ENCODE measurements at regions not wholly inside any gene's neighbourhood (a gene's known extent, or its start where the extent isn't known, plus 50 kb on each side); places are given as distances from the start of the nearest gene placed in this dataset.
"Not testable (repeated sequence)": the region's sequence is repeated elsewhere in the genome, so short reads cannot be mapped to it uniquely, and the experiment has no call there.

- DNase-seq = peak; percentile 21 to 81 (median 69)
Measured at GRCh38 chr7:6991169-6991611, 165.1 kb upstream of the CCZ1B start.

DNA sequence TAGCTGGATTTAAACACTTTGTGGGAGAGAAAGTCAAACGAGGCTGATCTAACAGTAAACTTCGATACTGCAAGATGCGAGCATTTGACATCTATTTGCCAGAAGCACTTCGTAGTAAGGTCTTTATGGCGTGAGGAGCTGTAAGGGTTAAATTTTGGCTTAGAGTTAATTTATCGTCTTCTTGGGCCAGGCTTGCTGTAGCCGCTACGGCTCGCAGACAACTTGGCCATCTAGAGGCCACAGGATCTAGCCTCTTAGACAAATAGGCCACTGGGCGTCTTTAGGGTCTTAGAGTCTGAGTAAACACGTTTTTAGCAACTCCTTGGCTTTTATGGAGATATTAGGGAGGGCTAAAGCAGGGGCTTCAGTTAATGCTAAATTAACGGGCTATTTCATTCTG, 165.6 kb upstream of the CCZ1B start:
- not testable (repeated sequence) for DNase-seq

- not testable (repeated sequence) for DNase-seq
Measured at GRCh38 chr7:6992133-6992532, 166.1 kb upstream of the CCZ1B start.

- DNase-seq = not testable (repeated sequence)
Measured at GRCh38 chr7:6995026-6995425, 169.0 kb upstream of the CCZ1B start.

- not testable (repeated sequence) for DNase-seq
Measured at GRCh38 chr7:6995493-6996289, 169.6 kb upstream of the CCZ1B start.

GRCh38 chr7:6999067-6999666, 173.1 kb upstream of the CCZ1B start:
- not testable (repeated sequence) for DNase-seq

DNA sequence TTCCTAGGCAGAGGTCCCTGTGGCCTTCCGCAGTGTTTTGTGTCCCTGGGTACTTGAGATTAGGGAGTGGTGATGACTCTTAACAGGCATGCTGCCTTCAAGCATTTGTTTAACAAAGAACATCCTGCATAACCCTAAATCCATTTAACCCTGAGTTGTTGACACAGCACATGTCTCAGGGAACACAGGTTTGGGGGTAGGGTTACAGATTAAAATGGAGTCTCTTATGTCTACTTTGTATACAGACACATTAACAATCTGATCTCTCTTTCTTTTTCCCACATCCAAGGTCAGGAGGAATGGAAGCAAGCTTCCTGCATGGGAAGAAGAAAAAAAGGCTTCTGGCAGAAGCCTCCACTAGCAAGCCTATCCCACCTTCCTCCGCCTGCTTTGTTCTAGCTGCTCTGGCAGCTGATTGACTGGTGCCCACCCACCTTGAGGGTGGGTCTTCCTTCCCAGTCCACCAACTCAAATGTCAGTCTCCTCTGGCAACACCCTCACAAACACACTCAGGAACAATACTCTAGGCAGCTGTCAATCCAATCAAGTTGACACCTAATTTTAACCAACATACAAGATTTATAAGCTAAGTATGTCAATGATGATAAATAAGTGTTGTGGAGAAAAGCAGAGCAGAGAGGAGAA, 176.5 kb upstream of the CCZ1B start:
- no peak for DNase-seq

DNA sequence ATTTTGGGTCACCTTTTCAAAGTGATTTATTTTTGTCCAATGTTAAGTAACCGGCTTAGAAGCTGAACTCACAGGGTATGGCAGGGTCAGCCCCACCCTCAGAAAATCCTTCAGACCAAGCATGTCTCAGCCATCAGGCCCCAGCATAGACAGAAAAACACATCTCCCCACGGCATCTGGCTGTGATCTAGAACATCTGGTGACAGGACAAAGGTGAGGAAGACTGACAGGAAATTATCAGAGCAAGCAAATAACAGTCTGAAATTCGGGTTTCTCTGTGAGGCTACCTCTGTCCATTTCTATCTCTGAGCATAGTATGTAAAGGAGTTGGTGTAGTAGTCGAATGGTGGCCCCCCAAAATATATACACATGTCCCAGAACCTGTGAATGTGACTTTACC, 177.0 kb upstream of the C1GALT1 start:
- DNase-seq = no peak

- not testable (repeated sequence) for DNase-seq
Measured at GRCh38 chr7:7005949-7006348, 176.4 kb upstream of the C1GALT1 start.

DNA sequence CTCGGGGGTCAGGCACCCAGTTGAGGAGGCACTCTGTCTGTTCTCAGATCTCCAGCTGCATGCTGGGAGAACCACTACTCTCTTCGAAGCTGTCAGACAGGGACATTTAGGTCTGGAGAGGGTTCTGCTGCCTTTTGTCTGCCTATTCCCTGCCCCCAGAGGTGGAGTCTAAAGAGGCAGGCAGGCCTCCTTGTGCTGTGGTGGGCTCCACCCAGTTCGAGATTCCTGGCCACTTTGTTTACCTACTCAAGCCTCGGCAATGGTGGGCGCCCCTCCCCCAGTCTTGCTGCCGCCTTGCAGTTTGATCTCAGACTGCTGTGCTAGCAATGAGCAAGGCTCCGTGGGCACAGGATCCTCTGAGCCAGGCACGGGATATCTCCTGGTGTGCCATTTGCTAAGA, 171.1 kb upstream of the C1GALT1 start:
- not testable (repeated sequence) for DNase-seq

DNA sequence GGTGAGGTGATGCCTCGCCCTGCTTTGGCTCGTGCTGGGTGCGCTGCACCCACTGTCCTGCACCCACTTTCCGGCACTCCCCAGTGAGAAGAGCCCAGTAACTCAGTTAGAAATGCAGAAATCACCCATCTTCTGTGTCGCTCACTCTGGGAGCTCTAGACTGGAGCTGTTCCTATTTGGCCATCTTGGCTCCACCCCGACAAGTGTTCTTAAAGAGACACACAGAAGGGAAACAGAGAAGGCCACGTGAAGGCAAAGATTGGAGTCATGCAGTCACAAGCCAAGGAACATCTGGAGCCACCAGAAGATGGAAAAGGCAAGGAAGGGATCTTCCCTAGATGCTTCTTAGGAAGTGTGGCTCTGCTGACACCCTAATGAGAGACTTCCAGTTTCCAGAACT, 170.6 kb upstream of the C1GALT1 start:
- DNase-seq = not testable (repeated sequence)

DNA sequence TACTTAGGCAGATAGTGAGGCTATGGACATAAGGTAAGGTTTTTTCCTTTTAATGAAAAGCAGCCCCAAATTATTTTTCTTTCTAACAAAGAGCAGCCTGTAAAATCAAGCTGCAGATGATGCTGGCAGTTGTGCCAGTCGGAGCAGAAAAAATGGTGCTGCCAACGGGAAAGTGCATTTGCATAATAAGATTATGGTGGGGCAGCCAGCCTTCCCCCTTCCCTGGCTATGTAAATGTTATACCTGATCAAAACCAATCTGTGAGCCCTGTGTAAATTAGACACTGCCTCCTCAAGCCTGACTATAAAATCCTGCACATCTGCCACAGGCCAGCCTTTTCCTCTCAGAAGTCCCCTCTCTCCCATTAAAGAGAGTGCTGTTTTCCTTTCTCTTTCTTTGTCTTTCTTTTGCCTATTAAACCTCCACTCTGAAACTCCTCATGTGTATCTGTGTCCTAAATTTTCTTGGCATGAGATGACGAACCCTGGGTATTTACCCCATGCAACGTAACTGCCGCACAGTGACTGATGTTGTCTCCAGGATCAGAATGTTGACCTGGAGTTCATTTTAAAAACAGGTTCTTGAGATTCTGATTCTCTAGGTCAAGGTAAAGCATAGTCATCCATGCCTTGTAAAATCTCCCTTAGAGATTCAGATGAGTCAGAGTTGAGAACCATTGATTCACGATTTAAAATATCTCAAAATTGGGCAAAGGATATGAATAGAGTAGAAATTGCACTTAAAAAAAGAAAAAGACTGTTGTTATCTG, 167.3 kb upstream of the C1GALT1 start:
- DNase-seq = no peak

DNA sequence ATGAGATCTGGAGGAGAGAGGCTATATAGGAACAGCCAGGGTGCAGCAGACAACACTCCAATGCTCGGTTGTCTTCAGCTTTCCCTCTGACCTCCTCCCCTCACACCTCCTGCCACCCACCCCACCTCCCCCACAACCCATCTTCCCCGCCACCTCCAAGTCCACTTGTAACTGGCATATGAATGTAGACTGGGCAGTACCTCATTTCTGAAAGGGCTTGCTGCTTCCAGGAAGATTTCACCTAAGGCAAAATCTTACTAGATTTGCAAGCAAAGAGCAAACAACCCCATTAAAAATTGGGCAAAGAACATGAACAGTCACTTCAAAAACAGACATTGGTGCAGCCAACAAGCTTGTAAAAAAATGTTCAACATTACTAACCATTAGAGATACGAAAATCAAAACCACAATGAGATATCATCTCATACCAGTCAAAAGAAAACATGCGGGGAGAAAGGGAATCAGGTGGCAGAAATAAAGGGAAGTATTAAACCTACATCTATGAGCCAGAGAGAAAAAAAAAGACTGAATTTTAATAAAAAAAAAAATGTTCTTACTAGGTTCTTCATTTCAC, 164.6 kb upstream of the C1GALT1 start:
- no peak for DNase-seq

DNA sequence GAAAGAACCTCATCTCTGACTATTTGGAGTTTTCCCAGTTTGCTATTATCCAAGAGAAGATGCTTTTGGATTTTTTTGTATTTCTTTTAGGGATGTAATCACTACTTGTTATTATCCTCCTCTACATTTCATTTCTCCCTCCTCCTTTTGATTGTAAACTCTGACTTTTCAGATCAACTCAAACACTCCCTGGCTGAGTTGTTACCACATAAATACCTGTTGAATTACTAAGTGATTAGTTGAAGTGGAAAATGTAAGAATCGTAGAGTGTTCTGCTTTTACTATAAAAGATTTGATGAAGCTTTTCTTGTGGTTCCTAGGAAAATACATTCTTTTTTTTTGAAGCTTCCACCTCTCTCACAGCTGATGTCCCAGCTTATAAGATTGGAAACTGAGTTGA, 164.1 kb upstream of the C1GALT1 start:
- no peak for DNase-seq

DNA sequence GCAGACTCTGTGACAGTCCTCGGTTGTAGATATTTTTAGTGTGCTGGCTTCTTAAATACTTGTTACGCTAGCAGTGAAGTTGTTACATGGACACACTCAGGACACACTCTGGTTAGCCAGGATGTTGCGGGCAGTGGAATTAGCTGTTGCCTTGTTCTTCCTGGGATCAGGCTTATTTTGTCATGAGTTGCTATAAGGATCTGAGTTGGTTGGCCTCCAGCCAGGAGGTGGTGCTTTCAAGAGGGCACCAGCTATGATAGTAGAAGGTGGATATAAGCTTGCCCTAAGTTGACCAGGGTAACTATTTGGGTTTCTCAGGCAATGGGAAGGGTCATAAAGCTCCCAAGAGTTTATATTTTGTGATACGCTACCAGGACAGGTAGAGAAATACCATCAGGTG, 150.1 kb upstream of the C1GALT1 start:
- no peak for DNase-seq

DNA sequence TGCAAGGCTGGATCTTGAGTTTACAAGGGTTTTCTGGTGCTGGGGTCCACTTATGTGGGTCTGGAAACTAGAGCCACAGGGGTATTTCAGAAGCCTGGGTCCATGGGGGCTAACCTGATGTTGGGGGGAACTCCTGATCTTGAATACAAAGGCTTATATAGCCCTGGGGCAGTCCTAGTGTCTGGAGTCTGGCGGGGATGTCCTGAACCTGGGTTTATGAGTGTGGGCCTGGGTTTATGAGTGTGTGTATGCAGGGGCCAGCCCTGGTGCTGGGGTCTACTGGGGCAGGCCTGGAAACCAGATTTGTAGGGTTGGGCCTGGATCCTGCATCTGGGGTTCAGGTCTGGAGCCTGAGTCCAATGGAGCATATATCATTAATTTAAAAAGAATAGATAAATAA, 146.5 kb upstream of the C1GALT1 start:
- DNase-seq = no peak

GRCh38 chr7:7042286-7042893, 140.0 kb upstream of the C1GALT1 start:
- DNase-seq = peak in 2 of 6 experiments; percentile 12 to 35

GRCh38 chr7:7044806-7045205, 137.5 kb upstream of the C1GALT1 start:
- DNase-seq = no peak

GRCh38 chr7:7048213-7048612, 134.1 kb upstream of the C1GALT1 start:
- DNase-seq = no peak

DNA sequence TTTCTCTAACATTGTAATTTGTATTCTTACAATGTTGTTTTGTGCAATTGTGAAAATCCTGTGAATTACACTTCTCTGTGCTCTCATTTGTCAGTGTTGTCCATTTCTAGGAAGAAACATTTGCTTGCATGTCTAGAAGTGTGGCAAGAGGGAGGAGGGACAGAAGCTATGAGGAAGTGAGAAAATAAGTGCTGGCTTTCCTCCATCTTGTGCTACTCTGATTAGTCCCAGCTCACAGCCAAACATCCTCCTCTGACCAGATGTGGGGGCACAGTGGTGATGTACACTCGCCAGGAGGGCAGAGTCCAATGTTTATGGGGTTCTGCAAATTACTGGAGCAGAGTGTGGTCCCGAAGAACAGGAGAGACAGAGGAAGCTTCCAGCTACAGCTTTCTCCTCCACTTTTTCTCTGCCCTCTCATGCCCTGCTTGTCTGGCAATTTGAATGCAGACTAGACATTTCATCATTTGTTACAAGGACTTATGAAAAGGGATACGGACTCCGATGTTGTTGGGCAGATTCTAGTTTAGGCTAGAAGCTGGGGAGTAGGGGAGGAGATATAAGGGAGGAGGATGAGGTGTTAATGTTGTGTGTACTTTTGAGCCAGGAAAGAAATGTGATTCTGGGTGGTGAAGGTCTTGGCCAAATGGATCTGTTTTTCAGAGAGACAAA, 131.0 kb upstream of the C1GALT1 start:
- DNase-seq = no peak

DNA sequence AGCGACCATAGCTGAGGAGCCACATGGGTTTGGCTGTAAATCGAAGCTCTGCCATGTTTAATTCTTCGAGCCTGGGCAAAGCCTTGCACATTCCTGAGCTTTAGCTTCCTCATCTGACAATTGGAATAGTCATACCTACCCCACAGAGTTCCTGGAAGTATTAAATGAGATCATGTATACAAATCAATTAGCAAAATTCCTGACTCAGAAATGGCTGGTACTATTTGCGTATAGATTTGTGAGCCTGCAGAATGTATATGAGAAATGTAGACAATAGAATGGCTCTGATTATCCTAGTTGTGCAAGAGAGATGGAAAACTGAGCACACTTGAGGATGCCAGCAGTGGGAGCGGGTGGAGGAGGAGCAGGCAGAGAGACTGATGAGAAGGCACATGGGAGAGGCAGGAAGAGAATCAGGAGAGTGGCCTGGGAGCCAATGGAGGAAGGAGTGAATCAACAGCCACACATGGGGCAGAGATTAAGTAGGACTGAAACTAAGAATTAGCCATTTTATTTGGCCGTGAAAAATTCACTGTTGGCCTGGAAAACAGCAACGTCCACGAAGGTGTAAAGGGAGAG, 128.0 kb upstream of the C1GALT1 start:
- DNase-seq = no peak
